Esophagus squamous epithelium (tissue), 5 donors: ENCODE measurements at regions not wholly inside any gene's neighbourhood (a gene's known extent, or its start where the extent isn't known, plus 50 kb on each side); places are given as distances from the start of the nearest gene placed in this dataset.

ENCODE experiments used
- DNase-seq: peaks from one replicate; lab custom pipeline; 2025; lab: John Stamatoyannopoulos, UW
- H3K27ac ChIP-seq, 4 donors: fragments of 200-600 bp; sonication (generic); one replicate each; pipeline ENCODE4 v1.5.1; 2016 to 2019; ENCODE audit warnings: mild to moderate bottlenecking in 1 of 4
- H3K27me3 ChIP-seq, 4 donors: fragments of 200-600 bp; sonication (generic); 1 replicate in 3 of 4; 2 replicates in 1 of 4; pipeline versions ENCODE4 v1.5.1 to v1.6.0; 2017 to 2021; ENCODE audit warnings: antibody characterized with exemption in 1 of 4
- H3K36me3 ChIP-seq, 3 donors: fragments of 200-600 bp; sonication (generic); one replicate each; pipeline ENCODE4 v1.5.1; 2016 to 2019
- H3K4me1 ChIP-seq, 3 donors: fragments of 200-600 bp; sonication (generic); one replicate each; pipeline ENCODE4 v1.5.1; 2017 to 2019
- H3K4me3 ChIP-seq, 4 donors: fragments of 200-600 bp; sonication (generic); 1 replicate in 3 of 4; 2 replicates in 1 of 4; pipeline ENCODE4 v1.5.1; 2016 to 2019; ENCODE audit warnings: mild to moderate bottlenecking in 2 of 4, moderate library complexity in 1 of 4
- H3K9me3 ChIP-seq, 3 donors: fragments of 200-600 bp; sonication (generic); one replicate each; pipeline ENCODE4 v1.5.1; 2016 to 2019
- POLR2A ChIP-seq, 4 donors: fragments of 450-650 bp; IDR thresholded peaks; one replicate each; pipeline ENCODE4 v1.6.1; 2017; ENCODE audit warnings: antibody characterized with exemption in 4 of 4, mild to moderate bottlenecking in 4 of 4, moderate library complexity in 3 of 4
- WGBS, 2 donors: methylation state at CpG; one replicate each; pipeline ENCODE4 v1.1.5; 2018; 5-methylcytosine and 5-hydroxymethylcytosine counted together
- intact Hi-C: fragments of 100-400 bp; cut with DNase I; formaldehyde crosslinking; loops from one replicate; pipeline ENCODE4 v1.15.0; 2022
- TF ChIP-seq, protein P1 (sequence below), 6 experiments: fragments of 450-650 bp in 4 of 6; fragments of 200-600 bp in 2 of 6; sonication (generic) in 2 of 6; IDR thresholded peaks; one replicate each; pipeline ENCODE4 v1.5.1; 2016 to 2019; ENCODE audit warnings: antibody characterized with exemption in 6 of 6, mild to moderate bottlenecking in 4 of 6, moderate library complexity in 4 of 6
- donor health status: DM: yes; HTN: yes; CAD: no.

DNA sequence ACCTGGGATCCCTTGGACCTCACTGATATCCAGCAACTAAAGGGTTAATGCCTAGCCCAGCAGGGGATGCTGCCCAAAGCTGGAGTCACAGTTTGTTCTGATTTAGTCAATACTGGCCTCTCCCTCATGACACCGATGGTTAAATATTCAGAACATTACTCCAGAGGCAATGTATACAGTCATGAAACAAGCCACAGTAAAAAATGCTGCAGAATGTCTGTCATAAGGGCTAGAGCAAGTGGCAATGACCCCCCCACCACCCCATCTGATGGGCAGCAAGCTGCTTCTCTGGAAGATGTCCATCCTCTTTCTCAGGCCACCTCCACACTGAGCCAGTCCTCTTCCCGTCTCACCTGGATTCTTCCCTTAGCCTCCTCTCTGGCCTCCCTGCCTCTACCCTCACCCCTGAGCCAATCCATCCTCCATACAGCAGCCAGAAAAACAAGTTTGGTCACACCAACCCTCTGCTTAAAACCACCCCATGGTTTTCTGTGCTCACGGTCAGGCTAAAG, 99.0 kb upstream of the KCNG1 start:
- no peaks in the 10 kb centered on the region for H3K9me3 ChIP-seq
- peaks cover 22 to 79% (median 27%) of the 10 kb centered on the region in 3 donors for H3K4me1 ChIP-seq
- WGBS, 2 donors: 31 to 32% methylated on average over 2 to 3 of the region's 3 CpGs
- no peak overlapping the region for H3K4me3 ChIP-seq
- no peak for DNase-seq
- TF ChIP-seq POLR2A (IDR thresholded peaks at IDR 0.05): no peak
- TF ChIP-seq, protein P1, sequence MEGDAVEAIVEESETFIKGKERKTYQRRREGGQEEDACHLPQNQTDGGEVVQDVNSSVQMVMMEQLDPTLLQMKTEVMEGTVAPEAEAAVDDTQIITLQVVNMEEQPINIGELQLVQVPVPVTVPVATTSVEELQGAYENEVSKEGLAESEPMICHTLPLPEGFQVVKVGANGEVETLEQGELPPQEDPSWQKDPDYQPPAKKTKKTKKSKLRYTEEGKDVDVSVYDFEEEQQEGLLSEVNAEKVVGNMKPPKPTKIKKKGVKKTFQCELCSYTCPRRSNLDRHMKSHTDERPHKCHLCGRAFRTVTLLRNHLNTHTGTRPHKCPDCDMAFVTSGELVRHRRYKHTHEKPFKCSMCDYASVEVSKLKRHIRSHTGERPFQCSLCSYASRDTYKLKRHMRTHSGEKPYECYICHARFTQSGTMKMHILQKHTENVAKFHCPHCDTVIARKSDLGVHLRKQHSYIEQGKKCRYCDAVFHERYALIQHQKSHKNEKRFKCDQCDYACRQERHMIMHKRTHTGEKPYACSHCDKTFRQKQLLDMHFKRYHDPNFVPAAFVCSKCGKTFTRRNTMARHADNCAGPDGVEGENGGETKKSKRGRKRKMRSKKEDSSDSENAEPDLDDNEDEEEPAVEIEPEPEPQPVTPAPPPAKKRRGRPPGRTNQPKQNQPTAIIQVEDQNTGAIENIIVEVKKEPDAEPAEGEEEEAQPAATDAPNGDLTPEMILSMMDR (IDR thresholded peaks at IDR 0.05): no peak
- intact Hi-C loops: no loop called here
- H3K27ac ChIP-seq: peak overlapping the region in 3 of 4 donors; percentile 49 to 74 (median 71)
- H3K27me3 ChIP-seq: peaks cover 0 to 6% (median 0%) of the 10 kb centered on the region in 4 donors
- no peaks in the 10 kb centered on the region for H3K36me3 ChIP-seq

DNA sequence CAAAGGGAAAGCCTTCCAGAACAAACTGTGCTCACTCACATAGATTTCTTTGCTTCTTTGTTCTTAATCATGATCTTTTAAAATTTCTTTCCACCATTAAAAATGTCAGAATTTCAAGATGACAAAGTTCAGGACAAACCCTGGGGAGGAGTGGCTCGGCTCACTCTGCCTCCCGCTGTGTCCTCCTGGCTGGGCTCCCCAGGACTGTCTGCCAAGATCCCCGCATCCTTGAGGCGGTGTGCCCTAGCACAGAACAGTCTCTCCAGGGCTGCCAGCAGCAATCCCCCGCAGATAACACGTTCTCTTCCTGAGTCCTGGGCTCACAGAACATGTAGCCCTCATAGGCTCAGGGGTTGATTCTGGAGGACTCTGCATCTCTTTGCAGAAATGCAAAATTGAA, 98.4 kb upstream of the KCNG1 start:
- Histone ChIP-seq H3K9me3 (no peaks in the 10 kb centered on the region), H3K4me1 (peaks cover 15 to 77% (median 27%) of the 10 kb centered on the region in 3 donors), H3K36me3 (no peaks in the 10 kb centered on the region), H3K27me3 (peaks cover 0 to 6% (median 0%) of the 10 kb centered on the region in 4 donors), H3K27ac (peak overlapping the region in 1 of 4 donors; percentile 74), H3K4me3 (no peak overlapping the region)
- intact Hi-C loops: no loop called here
- TF ChIP-seq POLR2A (IDR thresholded peaks at IDR 0.05): no peak
- TF ChIP-seq, protein P1 (IDR thresholded peaks at IDR 0.05): no peak
- 13 to 16% methylated on average over 4 to 6 of the region's 6 CpGs for WGBS, 2 donors
- DNase-seq: no peak

DNA sequence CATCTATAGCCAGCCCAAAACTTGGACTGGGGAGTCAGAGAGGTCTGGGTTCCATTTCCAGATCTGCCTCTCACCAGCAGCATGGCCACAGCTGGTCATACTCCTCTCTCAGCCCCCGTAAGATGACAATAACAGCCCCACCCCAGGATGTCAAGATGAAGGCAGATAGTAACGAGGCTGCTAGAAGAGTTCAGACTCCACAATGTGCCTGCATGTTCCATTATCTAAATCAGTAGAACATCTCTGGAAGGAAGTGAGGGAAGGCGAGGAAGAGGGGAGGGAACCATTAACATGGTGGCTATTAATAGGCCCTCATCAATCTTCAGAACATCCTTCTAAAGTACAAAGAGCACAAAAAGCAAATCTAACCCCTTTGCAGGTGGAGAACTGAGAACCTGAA, 98.0 kb upstream of the KCNG1 start:
- TF ChIP-seq, protein P1 (IDR thresholded peaks at IDR 0.05): no peak
- no peak for TF ChIP-seq POLR2A (IDR thresholded peaks at IDR 0.05)
- no peaks in the 10 kb centered on the region for H3K36me3 ChIP-seq
- no peak overlapping the region for H3K4me3 ChIP-seq
- H3K9me3 ChIP-seq: no peaks in the 10 kb centered on the region
- DNase-seq: no peak
- peaks cover 0 to 6% (median 0%) of the 10 kb centered on the region in 4 donors for H3K27me3 ChIP-seq
- peaks cover 12 to 73% (median 23%) of the 10 kb centered on the region in 3 donors for H3K4me1 ChIP-seq
- intact Hi-C loops: no loop called here
- WGBS, 2 donors: 50 to 53% methylated on average over 1 to 3 of the region's 3 CpGs
- no peak overlapping the region for H3K27ac ChIP-seq

DNA sequence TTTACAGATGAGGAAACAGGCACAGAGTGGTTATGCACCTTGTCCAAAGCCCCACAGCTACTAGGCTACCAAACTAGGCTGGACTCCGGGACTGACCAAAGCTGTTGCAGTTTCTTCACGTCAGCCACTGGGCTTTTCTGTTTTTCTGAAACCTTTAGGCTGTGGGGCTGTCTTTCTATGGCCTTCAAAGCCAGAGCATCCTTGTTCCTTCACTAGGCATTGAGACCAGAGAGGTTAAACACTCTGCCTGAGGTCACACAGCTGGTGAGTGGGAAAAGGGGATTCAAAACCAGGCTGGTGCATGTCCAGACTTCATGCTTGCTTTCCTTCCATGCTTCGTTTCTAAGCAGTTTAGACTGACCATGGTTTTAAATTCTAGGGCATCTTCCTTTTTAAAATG, 97.5 kb upstream of the KCNG1 start:
- Histone ChIP-seq H3K36me3 (no peaks in the 10 kb centered on the region), H3K9me3 (no peaks in the 10 kb centered on the region), H3K27me3 (peaks cover 0 to 6% (median 0%) of the 10 kb centered on the region in 4 donors), H3K4me3 (no peak overlapping the region), H3K4me1 (peaks cover 11 to 68% (median 19%) of the 10 kb centered on the region in 3 donors), H3K27ac (no peak overlapping the region)
- TF ChIP-seq, protein P1 (IDR thresholded peaks at IDR 0.05): no peak
- no peak for TF ChIP-seq POLR2A (IDR thresholded peaks at IDR 0.05)
- intact Hi-C loops: no loop called here
- DNase-seq: no peak
- 62 to 71% methylated on average over 3 of the region's 3 CpGs for WGBS, 2 donors

DNA sequence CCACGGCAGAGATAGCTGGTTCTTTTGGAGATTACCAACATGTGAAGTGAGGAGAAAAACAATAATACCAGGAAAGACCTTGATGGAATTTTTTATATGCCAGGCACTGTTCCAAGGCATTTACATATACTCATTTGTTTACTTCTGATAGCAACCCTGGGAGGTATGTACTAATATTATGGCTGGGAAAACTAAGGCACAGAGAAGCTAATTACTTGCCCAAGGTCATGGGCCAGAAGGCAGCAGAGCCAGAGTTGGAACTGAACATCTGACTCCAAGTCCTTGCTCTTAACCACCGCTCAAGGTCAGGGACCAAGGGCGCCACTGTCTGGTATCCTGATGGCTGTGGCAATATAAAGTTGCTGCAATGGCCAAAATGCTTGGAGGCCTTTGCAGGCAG, 97.0 kb upstream of the KCNG1 start:
- TF ChIP-seq, protein P1 (IDR thresholded peaks at IDR 0.05): no peak
- TF ChIP-seq POLR2A (IDR thresholded peaks at IDR 0.05): no peak
- Histone ChIP-seq H3K36me3 (no peaks in the 10 kb centered on the region), H3K27ac (no peak overlapping the region), H3K4me3 (no peak overlapping the region), H3K4me1 (peaks cover 11 to 63% (median 19%) of the 10 kb centered on the region in 3 donors), H3K27me3 (peaks cover 0 to 6% (median 0%) of the 10 kb centered on the region in 4 donors), H3K9me3 (no peaks in the 10 kb centered on the region)
- intact Hi-C loops: no loop called here
- no peak for DNase-seq
- WGBS, 2 donors: 78 to 81% methylated on average over 2 to 3 of the region's 3 CpGs
